Subcutaneous abdominal adipose tissue (tissue), 5 donors: ENCODE measurements at regions not wholly inside any gene's neighbourhood (a gene's known extent, or its start where the extent isn't known, plus 50 kb on each side); places are given as distances from the start of the nearest gene placed in this dataset.
"Not testable (repeated sequence)": the region's sequence is repeated elsewhere in the genome, so short reads cannot be mapped to it uniquely, and the experiment has no call there.

Experiments
- H3K27ac ChIP-seq: one replicate; pipeline ENCODE4 v1.7.0; 2013; ENCODE audit warnings: low read depth, mild to moderate bottlenecking, inconsistent platforms, low read length, moderate library complexity
- H3K27me3 ChIP-seq, 5 donors: one replicate each; pipeline ENCODE4 v1.7.0; 2013; ENCODE audit warnings: low read length in 5 of 5, inconsistent platforms in 1 of 5; ENCODE audit not compliant: control insufficient read depth in 5 of 5, insufficient read depth in 4 of 5
- H3K36me3 ChIP-seq, 5 donors: one replicate each; pipeline ENCODE4 v1.7.0; 2013; ENCODE audit warnings: low read length in 5 of 5; ENCODE audit not compliant: control insufficient read depth in 5 of 5, insufficient read depth in 5 of 5
- H3K4me1 ChIP-seq, 5 donors: one replicate each; pipeline ENCODE4 v1.7.0; 2013; ENCODE audit warnings: low read length in 5 of 5, mild to moderate bottlenecking in 3 of 5, moderate library complexity in 1 of 5; ENCODE audit not compliant: control insufficient read depth in 5 of 5, insufficient read depth in 5 of 5
- H3K4me3 ChIP-seq, 5 donors: one replicate each; pipeline ENCODE4 v1.7.0; 2013; ENCODE audit warnings: low read length in 5 of 5, low read depth in 1 of 5
- H3K9ac ChIP-seq, 5 donors: one replicate each; pipeline ENCODE4 v1.7.0; 2013; ENCODE audit warnings: low read length in 5 of 5, mild to moderate bottlenecking in 4 of 5, moderate library complexity in 3 of 5
- H3K9me3 ChIP-seq, 5 donors: one replicate each; pipeline ENCODE4 v1.7.0; 2013; ENCODE audit warnings: low read length in 5 of 5; ENCODE audit not compliant: control insufficient read depth in 5 of 5
- donor health status: healthy.
- donor health status: healthy.
- donor health status: healthy.
- donor health status: healthy.
- donor health status: healthy.

- Histone ChIP-seq H3K27ac (peak overlapping the region; percentile 17), H3K36me3 (no peaks in the 10 kb centered on the region), H3K27me3 (no peaks in the 10 kb centered on the region), H3K9me3 (no peaks in the 10 kb centered on the region), H3K4me1 (peaks cover 2 to 18% (median 3%) of the 10 kb centered on the region in 5 donors), H3K9ac (no peak overlapping the region), H3K4me3 (no peak overlapping the region)
These were observed 111.8 kb downstream of the HMHB1 start for GRCh38 chr5:143923634-143924266.

DNA sequence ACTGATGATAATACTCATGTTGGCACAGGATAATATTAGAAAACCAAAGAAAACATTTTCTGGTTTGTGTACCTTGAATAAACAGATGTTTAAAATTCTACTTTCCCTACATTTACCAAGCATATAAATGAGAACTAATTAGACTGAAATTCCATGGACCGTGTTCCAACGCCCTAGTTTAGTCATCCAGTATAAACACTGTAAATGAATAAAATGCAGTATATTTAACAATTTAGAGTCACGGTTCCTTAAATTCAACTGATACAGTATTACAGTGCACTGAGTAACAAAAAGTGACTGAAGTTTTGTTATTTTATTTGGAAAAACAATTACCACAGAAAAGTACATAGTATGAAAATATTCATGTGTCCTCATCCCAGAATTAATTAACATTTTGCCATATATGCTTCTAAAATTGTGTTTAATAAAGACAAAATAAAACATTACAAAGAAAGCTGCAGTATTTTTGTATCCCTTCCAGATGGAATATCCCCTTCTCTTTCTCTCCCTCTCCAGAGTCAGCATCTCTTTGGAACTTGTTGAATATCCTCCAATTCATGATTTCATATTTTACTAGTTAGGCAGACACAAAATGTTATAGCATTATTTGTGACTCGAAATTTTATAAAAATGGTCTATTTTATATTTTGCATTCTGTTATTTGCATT, 112.5 kb downstream of the HMHB1 start:
- no peak overlapping the region for H3K27ac ChIP-seq
- no peaks in the 10 kb centered on the region for H3K36me3 ChIP-seq
- no peak overlapping the region for H3K4me3 ChIP-seq
- H3K9ac ChIP-seq, result no peak overlapping the region
- no peaks in the 10 kb centered on the region for H3K9me3 ChIP-seq
- H3K4me1 ChIP-seq, result peaks cover 2 to 18% (median 3%) of the 10 kb centered on the region in 5 donors
- H3K27me3 ChIP-seq, result no peaks in the 10 kb centered on the region

GRCh38 chr5:143924979-143925325, 113.0 kb downstream of the HMHB1 start:
- H3K27me3 ChIP-seq, H3K4me3 ChIP-seq, H3K9ac ChIP-seq, H3K27ac ChIP-seq, H3K36me3 ChIP-seq, H3K9me3 ChIP-seq: not testable (repeated sequence)
- peaks cover 2 to 18% (median 3%) of the 10 kb centered on the region in 5 donors for H3K4me1 ChIP-seq

DNA sequence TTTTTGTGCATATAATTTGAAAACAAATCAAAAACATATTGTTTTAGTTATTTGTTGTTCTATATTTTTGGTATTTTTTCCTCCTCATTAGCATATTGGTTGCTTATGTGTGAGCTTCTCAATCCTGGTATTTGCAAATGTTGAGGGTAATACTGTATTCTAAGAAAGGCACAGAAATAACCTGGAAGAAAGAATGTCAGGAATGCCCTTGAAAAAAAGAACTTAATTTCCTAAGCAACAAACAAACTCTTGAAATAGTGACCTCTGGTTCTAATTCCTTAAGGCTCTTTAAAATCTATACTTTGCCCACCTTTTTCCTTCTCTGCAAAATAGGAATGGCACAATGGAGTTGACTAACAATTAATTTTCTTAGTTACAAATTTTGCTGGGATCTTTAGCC, 117.5 kb downstream of the HMHB1 start:
- no peak overlapping the region for H3K9ac ChIP-seq
- peaks cover 0 to 11% (median 8%) of the 10 kb centered on the region in 5 donors for H3K4me1 ChIP-seq
- no peaks in the 10 kb centered on the region for H3K9me3 ChIP-seq
- no peak overlapping the region for H3K27ac ChIP-seq
- no peaks in the 10 kb centered on the region for H3K36me3 ChIP-seq
- H3K4me3 ChIP-seq, result no peak overlapping the region
- H3K27me3 ChIP-seq, result no peaks in the 10 kb centered on the region

GRCh38 chr5:143930561-143930960, 118.6 kb downstream of the HMHB1 start:
- Histone ChIP-seq H3K27me3 (no peaks in the 10 kb centered on the region), H3K27ac (no peak overlapping the region), H3K4me1 (peaks cover 0 to 11% (median 8%) of the 10 kb centered on the region in 5 donors), H3K9me3 (peaks cover 0 to 4% (median 0%) of the 10 kb centered on the region in 5 donors), H3K36me3 (no peaks in the 10 kb centered on the region), H3K9ac (no peak overlapping the region), H3K4me3 (no peak overlapping the region)

- Histone ChIP-seq H3K9ac (no peak overlapping the region), H3K27ac (no peak overlapping the region), H3K9me3 (peaks cover 0 to 4% (median 0%) of the 10 kb centered on the region in 5 donors), H3K4me3 (no peak overlapping the region), H3K27me3 (no peaks in the 10 kb centered on the region), H3K4me1 (peaks cover 0 to 11% (median 8%) of the 10 kb centered on the region in 5 donors), H3K36me3 (no peaks in the 10 kb centered on the region)
These were observed 119.5 kb downstream of the HMHB1 start for GRCh38 chr5:143931476-143931875.

GRCh38 chr5:143931986-143932385, 120.0 kb downstream of the HMHB1 start:
- Histone ChIP-seq H3K9me3 (peaks cover 0 to 4% (median 0%) of the 10 kb centered on the region in 5 donors), H3K4me3 (no peak overlapping the region), H3K36me3 (no peaks in the 10 kb centered on the region), H3K27ac (no peak overlapping the region), H3K9ac (no peak overlapping the region), H3K27me3 (no peaks in the 10 kb centered on the region), H3K4me1 (peaks cover 0 to 11% (median 8%) of the 10 kb centered on the region in 5 donors)

- Histone ChIP-seq H3K27ac (no peak overlapping the region), H3K9me3 (peaks cover 0 to 4% (median 0%) of the 10 kb centered on the region in 5 donors), H3K27me3 (no peaks in the 10 kb centered on the region), H3K9ac (no peak overlapping the region), H3K4me3 (no peak overlapping the region), H3K36me3 (no peaks in the 10 kb centered on the region), H3K4me1 (peaks cover 0 to 11% (median 8%) of the 10 kb centered on the region in 5 donors)
These were observed 120.6 kb downstream of the HMHB1 start for GRCh38 chr5:143932584-143932983.

GRCh38 chr5:143933451-143933850, 121.5 kb downstream of the HMHB1 start:
- Histone ChIP-seq H3K4me3 (no peak overlapping the region), H3K36me3 (no peaks in the 10 kb centered on the region), H3K27ac (no peak overlapping the region), H3K27me3 (no peaks in the 10 kb centered on the region), H3K9ac (no peak overlapping the region), H3K4me1 (peaks cover 0 to 11% (median 8%) of the 10 kb centered on the region in 5 donors), H3K9me3 (peaks cover 0 to 4% (median 0%) of the 10 kb centered on the region in 5 donors)

GRCh38 chr5:143934821-143935220, 122.9 kb downstream of the HMHB1 start:
- Histone ChIP-seq H3K9ac (no peak overlapping the region), H3K4me3 (no peak overlapping the region), H3K4me1 (peaks cover 0 to 11% (median 8%) of the 10 kb centered on the region in 5 donors), H3K9me3 (peaks cover 0 to 4% (median 0%) of the 10 kb centered on the region in 5 donors), H3K27me3 (no peaks in the 10 kb centered on the region), H3K27ac (no peak overlapping the region), H3K36me3 (no peaks in the 10 kb centered on the region)
